GM19023 (cell line): ENCODE measurements at regions not wholly inside any gene's neighbourhood (a gene's known extent, or its start where the extent isn't known, plus 50 kb on each side); places are given as distances from the start of the nearest gene placed in this dataset.

Source experiments
- ATAC-seq: cut with Tn5 transposase; IDR thresholded peaks from one replicate; pipeline ENCODE4 v1.9.1; 2021; ENCODE audit warnings: mild to moderate bottlenecking, moderate library complexity; ENCODE audit not compliant: unreplicated experiment

DNA sequence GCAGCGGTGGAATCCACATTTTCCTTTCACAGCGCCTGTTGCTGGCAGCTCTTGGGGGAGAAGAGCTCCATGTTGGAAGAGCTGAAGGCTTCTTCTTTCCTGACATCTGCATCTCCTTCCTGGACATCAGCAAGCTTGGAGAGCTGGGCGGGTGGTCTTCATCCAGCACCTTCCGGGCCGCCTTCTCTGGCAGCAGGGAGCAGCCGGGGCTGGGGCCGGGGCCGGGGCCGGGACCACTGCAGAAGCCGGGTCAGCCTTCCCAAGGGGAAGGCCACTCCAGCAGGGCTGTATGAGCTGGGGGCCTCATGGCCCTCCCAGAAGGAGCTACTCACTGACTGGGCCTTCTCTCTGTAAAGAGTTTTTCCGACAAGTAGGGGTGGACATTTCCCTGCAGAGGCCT is 787.5 kb downstream of the TLE4 start:
- no peak for ATAC-seq

DNA sequence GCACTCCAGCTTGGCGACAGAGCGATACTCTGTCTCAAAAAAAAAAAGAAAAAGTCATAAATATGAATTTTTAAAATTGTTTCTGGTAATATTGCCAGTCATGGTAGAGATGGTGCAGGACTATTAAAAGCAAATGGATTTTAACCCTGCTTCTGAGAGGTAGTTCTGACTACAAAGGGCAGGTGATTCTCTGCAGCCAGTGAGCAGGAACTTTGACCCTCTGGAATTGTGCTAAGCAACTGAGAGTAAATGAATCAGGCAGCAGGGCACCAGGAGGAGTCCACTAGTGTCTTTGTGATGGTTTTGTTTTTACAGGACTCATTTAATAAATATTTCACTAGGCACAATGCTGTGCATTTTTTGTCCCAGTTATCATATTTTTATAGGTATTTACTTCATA is 781.2 kb downstream of the TLE4 start:
- no peak for ATAC-seq

DNA sequence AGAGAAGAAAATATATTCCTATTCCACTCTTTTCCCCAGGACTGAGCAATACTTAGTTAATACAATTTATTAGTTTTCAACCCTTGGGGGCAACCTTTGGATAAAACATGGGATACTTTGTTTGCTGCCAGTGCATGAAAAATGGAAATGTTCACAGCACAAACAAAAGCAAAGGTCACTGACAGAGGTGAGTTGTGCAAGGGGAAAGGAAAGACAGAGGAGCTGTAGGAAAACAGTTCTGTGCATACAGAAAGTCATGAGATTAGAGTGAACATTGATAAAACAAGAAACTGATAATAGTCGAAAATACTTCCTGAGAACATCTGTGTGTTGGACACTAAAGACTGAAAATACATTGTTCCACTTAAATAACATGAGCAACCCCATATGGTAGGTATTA is 779.8 kb downstream of the TLE4 start:
- no peak for ATAC-seq

DNA sequence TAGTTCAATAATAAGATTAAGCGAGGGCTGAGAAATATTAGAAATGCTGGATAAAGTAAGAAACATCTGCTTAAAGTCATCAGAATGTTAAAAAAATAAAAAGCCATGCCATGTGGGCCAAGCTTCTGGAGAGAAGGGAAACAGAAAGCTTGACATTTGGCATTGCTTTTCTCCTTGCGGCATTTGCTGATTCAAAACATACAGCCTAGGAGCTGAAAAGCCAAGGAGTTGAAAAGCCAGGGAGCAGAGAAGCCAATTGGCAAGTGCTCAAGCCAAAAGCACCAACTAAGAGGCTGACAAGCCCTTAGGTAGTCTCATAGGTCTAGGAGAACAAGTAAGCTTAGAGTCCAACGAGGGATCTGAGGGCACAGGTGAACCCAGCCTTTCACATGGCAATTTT is 754.3 kb downstream of the TLE4 start:
- ATAC-seq, result no peak

DNA sequence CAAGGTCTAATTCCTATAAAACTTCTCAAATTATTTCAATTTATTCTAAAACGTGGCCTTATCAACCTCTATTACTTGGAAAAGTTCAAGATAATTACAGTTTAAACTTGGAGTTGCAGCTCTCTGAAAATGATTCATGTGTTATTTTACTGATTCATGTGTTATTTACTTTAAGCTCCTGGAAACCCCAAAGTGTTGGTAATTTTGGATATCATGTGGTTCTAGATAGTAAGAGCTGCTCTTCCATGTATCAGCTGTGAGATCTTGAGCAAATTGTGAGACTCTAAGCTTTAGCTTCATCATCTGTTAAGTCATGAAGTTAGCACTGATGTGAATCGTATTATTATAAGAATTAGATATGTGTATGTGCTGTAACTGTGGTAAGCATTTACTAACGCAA is 749.2 kb downstream of the TLE4 start:
- no peak for ATAC-seq

DNA sequence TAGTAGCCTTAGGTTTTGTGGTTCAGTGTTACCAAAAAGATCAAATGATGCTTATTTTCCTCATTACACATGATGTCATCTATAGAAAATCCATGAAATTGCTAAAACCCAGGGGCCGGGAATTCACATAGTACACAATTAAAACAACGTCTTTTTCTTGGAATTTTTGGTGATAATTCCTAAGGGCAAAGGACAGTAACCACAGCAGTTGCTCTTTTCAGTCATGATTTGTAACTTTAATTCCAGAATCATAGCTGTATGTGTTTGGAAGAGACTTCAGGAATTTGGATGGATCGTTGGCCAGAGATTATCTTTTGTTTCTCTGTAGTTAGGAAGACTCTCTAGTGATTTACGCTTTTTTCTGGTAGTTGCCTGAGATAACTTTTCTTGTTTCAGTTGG is 748.7 kb downstream of the TLE4 start:
- no peak for ATAC-seq

DNA sequence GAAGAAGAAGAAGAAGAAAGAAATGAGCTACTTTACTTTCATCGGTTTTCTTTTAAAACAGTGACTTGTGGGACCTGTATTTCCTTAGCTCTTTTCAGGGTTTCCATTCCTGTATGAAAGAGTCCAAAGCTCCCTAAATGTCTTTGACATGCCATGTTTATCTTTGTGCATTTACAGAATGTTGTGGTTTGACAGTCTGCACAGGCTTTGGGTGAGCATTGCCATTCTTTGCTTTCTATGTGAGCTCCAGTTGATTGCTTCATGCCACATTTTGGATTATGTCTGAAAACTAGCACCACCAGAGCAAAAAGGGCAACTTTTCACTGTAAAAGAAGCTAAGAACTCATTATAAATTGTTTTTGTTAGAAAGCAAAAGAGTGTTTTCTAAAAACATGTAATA is 733.4 kb downstream of the TLE4 start:
- ATAC-seq, result no peak

DNA sequence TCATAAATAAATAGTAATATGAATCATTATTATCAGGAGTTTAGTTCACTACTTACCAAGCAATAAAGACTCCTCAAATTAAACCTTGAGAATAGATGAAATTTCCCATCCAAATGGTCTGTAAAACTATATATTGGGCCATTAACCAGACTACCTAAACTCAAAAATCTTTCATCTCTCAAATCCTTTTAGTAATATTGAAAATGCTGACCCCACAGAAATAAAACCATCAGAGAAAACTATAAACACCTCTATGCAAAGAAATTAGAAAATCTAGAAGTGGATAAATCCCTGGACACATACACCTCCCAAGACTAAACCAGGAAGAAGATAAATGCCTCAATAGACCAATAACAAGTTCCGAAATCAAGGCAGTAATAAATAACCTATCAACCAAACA is 723.2 kb downstream of the TLE4 start:
- no peak for ATAC-seq

DNA sequence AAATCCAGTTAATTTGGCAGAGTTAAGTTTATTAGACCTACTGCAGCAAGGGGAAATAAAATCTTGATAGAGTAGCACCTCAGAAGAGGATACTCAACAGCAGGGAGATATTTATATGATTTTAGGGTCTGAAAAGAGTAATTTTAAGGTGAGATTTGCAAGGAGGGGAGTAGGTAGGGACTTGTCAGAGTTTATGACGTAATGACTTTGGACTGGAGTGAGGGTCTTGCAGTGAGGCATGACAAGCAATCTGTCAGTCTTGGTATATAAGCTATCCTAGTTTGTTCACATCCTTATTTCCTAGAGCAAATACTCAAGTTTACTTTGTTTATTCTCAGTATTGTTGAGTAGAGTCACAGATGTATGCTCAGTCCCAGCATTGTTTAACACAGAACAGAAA is 722.6 kb downstream of the TLE4 start:
- no peak for ATAC-seq

DNA sequence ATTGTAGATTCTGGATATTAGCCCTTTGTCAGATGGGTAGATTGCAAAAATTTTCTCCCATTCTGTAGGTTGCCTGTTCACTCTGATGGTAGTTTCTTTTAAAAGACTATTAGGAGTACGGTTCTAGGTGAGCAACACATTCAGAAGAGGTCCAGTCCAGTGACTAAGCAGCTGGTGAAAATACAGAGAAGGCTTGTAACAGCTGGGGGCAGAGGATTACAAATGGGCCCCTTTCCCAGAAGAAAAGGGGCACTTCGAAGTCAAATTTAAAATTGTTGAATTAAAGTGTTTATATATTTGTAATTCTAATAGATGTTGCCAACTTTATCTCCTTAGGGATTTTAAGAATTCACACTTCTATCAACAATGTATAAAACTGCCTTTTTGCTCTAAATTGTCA is 720.5 kb downstream of the TLE4 start:
- no peak for ATAC-seq

DNA sequence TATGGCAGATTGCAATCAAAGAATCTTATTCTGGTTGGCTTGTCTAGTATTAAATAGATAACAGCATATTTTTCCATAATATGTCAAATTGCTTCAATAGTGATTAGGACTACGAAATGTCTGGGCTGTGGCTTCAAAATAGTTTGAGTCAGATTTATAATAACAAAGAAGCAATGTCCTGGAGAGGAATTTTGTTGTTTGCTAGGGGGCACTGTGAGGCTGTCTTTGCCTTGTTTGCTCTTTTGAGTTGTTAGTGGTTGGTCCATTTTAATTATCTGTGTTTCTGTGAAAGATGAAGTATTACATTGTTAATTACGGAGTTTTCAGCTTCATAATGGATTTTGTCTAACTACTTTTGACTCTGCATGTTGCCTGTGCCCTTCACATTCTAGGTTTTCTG is 713.6 kb downstream of the TLE4 start:
- ATAC-seq, result no peak

DNA sequence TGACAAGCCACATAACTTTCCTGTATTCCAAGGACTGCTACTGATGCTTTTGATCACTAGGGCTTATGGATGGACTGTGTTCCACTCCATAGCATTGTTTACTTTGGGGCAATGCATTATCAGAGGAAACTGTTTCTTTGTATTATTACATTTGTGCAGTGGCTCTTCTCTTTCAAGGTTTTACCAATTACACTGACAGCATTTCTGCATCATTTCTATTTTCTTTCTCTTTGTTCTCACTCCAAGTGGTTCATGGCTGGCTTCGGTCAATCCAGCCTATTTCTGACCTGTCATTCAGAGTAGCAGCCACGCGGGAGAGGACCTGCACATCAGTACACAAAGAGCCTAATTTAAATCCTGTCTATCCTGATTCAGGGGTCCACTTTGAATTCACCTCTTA is 711.0 kb downstream of the TLE4 start:
- no peak for ATAC-seq

DNA sequence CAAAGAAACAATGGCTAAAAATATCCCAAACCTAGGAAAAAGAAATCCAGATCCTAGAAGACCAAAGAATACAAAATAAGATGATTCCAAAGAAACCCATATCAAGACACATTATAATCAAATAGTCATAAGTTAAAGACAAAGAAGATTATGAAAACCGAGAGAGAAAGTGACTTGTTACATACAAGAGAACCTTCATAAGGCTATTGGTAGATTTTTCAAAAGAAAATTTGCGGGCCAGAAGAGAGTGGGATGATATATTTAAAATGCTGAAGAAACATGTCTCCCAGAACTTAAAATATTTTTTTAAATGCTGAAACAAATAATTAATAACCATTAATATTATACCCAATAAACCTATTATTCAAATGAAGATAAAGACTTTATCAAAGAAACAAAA is 687.3 kb downstream of the TLE4 start:
- no peak for ATAC-seq

DNA sequence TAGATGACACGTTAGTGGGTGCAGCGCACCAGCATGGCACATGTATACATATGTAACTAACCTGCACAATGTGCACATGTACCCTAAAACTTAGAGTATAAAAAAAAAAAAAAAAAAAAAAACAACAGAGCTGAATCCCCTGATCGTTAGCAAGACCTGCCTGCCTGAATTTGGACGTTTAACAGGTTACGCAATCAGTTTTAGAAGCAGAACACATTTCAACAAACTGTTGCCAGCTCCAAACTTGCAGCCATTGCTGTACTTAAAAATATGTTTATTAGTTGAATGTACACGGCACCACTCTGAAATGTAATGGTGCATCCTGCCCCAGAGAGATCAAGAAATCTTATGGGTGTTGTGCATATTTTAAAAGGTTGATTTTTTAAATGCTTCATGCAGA is 680.0 kb downstream of the TLE4 start:
- no peak for ATAC-seq

DNA sequence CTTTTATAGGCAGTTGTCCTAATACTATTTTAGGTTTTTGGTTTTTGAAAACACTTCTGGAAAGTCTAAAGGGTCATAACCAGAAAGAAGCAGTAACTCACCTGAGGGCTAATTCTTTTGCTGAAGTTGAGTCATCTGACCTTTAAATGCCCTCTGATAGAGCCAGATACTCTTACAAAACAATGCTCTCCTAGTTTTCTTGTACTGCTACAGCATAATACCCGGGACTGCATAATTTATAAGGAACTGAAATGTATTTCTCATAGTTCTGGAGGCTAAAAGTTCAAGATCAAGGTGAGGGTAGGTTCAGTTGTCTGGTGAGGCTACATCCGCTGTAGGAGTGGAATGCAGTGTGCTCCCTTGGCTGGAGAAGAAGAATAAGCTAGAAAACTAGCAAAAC is 670.3 kb downstream of the TLE4 start:
- ATAC-seq, result no peak

DNA sequence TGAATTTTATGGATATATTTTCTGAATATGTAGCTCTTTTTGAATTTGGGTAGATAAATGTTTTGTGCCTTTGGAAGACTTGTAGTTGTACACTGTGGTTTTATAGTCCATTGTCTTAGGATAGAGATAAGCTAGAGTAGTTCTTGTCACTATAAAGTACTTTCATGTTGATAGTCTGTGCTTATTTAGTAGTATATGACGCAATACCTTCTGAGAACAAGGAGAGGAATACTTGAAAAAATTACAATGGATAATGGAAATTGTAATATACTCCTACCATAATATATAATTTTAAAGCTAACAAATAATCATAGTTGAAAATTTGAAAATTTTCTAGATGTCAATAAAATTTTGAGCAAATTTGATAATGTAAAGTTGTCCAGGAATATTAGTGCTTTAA is 664.0 kb downstream of the TLE4 start:
- no peak for ATAC-seq

DNA sequence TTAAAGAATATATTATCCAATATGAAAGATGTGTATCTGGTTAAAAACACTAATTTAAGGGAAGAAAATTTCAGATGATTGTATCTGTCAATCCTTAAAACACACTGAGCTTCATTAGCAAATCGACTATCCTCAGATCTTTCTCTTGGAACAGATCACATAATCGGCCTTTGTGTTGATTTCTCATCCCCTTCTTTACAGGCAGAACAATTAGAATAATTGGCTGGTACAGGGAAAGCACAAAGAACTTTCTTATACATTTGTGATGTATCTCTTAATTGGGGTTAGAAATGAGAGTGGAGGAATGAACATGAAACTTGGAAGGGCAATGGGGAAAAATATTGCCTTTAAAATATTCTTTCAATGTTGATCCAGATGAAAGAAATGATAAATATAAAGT is 662.1 kb downstream of the TLE4 start:
- ATAC-seq, result no peak

DNA sequence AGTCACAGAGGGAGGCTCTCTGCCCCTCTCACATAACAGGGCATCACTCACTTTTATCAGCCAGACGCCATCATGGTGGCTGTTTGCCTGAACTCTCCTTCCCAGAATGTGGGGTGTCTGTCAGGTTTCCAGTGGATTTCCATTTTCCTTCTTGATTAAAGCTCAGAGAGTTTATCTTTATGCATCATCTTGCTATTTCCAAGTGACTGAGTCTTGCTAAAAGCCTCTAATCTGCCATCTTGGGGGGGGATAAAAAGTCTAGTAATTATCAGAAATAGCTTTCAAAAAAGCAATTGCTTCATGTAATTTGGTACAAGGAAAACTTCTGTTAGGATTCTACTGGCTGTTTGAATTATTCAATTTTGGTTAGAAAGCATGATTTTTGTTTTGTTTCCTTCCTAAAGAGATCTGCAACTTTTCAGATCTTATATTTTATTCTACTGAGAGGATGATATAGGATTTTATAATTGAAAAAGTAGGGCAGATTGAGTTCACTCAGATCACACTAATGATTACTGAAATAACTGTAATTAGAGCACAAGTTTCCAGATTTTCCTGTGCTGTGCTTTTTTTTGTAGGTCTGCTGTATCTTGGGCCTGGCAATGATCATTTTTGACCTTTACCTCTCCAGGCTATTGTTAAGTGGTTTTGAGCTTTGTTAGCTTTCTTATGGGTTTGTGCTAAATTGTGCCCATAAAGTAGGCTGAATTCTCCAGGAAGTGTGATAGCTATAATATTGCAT is 661.5 kb downstream of the TLE4 start:
- no peak for ATAC-seq

DNA sequence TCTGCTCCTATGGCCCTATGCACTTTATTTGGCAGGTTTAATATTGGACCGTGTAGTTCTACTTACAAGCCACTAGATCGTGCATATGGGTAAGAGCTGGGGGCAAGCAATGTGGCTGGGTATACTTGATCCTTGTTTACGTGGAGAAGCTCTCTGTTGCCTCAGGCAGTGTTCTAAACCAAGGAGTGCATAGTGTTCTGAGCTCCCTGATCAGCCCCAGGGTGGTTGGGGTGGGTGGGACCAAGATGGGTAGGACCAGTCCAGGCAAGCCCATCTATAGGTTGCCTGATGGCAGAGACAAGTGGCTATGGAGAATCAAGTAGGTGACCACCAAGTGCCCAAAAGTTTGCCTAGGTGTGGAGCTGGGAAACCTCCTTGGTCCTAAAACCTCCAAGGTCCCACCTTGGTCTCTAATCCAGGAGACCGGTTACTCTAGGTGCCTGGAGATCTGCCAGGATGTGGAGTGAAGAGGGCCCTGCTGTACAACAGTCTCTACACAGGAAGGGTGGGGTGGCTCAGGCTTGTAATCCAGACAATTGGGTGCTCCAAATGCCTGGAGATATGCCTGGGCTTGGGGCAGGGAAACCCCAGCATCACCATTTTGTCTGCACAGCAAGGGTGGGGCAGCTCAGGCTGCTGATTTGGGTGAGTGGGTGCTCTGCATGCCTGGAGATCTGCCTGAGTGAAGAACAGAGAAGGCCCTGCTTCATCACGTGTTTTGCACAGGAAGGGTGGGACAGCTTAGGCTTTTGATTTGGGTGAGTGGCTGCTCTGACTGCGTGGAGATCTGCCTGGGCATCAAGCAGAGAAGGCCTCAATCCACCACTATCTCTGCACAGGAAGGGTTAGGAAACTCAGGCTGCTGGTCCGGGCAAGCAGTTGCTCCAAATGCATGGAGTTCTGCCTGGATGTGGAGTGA is 659.8 kb downstream of the TLE4 start:
- ATAC-seq, result no peak

DNA sequence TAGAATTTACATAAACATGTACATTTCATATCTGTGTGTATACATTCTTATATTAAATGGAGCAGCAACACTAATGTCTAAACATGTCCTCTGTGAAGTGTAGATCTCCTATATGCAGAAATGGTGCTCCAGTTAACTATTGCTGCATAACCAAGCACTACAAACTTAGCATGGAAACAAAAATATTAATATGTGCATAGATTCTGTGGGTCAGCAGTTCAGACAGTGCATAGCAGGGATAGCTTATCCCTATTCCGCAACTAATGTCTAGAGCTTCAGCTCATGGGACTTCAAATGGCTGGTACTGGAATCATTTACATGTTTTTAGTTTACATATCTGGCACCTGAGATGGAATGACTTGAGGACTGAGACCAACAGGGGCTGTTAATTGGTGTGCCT is 652.1 kb downstream of the TLE4 start:
- no peak for ATAC-seq

DNA sequence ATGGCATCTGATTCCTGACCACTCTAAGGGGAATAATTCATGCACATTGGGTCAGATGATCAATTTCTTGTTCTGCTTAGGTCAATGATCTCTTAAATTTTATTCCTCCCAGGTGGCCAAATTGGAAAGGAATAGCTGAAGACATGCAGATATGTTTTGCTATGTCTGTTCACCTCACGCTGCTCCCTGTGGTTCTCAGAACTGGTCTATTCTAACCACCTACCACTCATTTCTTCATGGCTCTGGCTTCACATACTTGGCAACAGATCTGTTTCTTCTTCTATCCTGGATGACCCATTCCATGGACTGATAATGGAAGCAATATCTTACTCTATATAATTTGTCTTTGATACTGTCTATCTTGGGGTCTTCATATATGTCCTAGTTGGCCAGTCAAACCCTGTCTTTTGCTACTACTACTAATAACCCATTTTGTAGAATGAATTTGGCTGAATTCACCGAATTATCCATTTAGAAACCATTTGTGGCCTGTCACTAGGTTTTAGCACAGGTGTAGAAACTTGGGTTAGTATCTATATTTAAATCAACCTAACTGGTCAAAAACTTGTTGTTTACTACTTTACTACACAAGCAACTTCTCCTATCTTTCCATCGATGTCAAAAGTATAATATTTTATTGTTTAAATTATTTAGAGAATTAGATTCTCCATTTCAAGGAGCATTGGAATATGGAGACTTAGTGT is 650.9 kb downstream of the TLE4 start:
- no peak for ATAC-seq

DNA sequence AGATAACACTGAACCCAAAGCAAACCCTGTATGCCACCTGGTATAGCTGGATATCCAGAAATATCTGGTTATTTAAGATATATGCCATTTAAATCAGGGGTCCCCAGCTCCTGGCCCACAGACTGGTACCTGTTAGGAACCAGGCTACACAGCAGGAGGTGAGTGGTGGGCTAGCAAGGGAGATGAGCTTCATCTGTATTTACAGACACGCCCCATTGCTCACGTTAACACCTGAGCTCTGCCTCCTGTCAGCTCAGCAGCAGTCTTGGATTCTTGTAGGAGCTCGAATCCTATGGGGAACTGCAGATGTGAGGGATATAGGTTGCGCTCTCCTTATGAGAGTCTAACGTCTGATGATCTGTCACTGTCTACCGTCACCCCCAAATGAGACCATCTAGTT is 646.6 kb downstream of the TLE4 start:
- ATAC-seq, result no peak
